Ishikawa (cell line): ENCODE measurements at regions not wholly inside any gene's neighbourhood (a gene's known extent, or its start where the extent isn't known, plus 50 kb on each side); places are given as distances from the start of the nearest gene placed in this dataset.

Experiments
- CEBPB ChIP-seq: IDR thresholded peaks from 2 replicates; pipeline ENCODE4 v1.6.1; 2012
- CREB1 ChIP-seq: IDR thresholded peaks from 2 replicates; pipeline ENCODE4 v1.6.1; 2012; ENCODE audit warnings: low read depth
- EGR1 ChIP-seq: IDR thresholded peaks from 2 replicates; pipeline ENCODE4 v1.6.1; 2012
- EP300 ChIP-seq: IDR thresholded peaks from 2 replicates; pipeline ENCODE4 v1.6.1; 2012; ENCODE audit warnings: borderline replicate concordance
- FOXM1 ChIP-seq: IDR thresholded peaks from 2 replicates; pipeline ENCODE4 v1.6.1; 2012; ENCODE audit warnings: low read depth, borderline replicate concordance
- MAX ChIP-seq: IDR thresholded peaks from 2 replicates; pipeline ENCODE4 v1.6.1; 2012
- NFIC ChIP-seq: IDR thresholded peaks from 2 replicates; pipeline ENCODE4 v1.6.1; 2012
- RAD21 ChIP-seq: IDR thresholded peaks from 2 replicates; pipeline ENCODE4 v1.6.1; 2012; ENCODE audit warnings: low read depth
- REST ChIP-seq: IDR thresholded peaks from 2 replicates; pipeline ENCODE4 v1.6.1; 2012; ENCODE audit warnings: low read depth, mild to moderate bottlenecking
- TAF1 ChIP-seq: IDR thresholded peaks from 2 replicates; pipeline ENCODE4 v1.6.1; 2012; ENCODE audit warnings: low read depth, mild to moderate bottlenecking
- TCF12 ChIP-seq: IDR thresholded peaks from 2 replicates; pipeline ENCODE4 v1.6.1; 2012; ENCODE audit warnings: low read depth
- TEAD4 ChIP-seq: IDR thresholded peaks from 2 replicates; pipeline ENCODE4 v1.6.1; 2012
- USF1 ChIP-seq: IDR thresholded peaks from 2 replicates; pipeline ENCODE4 v1.6.1; 2012
- YY1 ChIP-seq: IDR thresholded peaks from 2 replicates; pipeline ENCODE4 v1.6.1; 2012; ENCODE audit warnings: low read depth
- ZBTB7A ChIP-seq: IDR thresholded peaks from 2 replicates; pipeline ENCODE4 v1.6.1; 2012; ENCODE audit warnings: low read depth

GRCh38 chr15:87686841-87687522 is 569.6 kb downstream of the NTRK3 start:
- TF ChIP-seq MAX = no peak
- no peak for TF ChIP-seq TCF12
- no peak for TF ChIP-seq YY1

- TF ChIP-seq EP300 (no peak), REST (no peak), CEBPB (no peak), YY1 (no peak), TEAD4 (no peak), ZBTB7A (no peak), RAD21 (no peak), FOXM1 (no peak), MAX (no peak), CREB1 (no peak), EGR1 (no peak), TAF1 (no peak), TCF12 (no peak)
These were observed 570.2 kb downstream of the NTRK3 start for GRCh38 chr15:87686339-87686738.

GRCh38 chr15:87682527-87682926 is 574.0 kb downstream of the NTRK3 start:
- TF ChIP-seq TEAD4 (no peak), CEBPB (no peak), TAF1 (no peak), RAD21 (no peak), CREB1 (no peak), EGR1 (no peak), TCF12 (no peak), MAX (no peak), NFIC (no peak), REST (no peak), ZBTB7A (no peak), YY1 (no peak), USF1 (no peak)

- TF ChIP-seq TEAD4 (no peak), NFIC (no peak), CEBPB (no peak), REST (no peak), YY1 (no peak), CREB1 (no peak), RAD21 (no peak)
These were observed 575.4 kb downstream of the NTRK3 start for GRCh38 chr15:87681104-87681503.

- TF ChIP-seq REST (no peak), EGR1 (no peak), USF1 (no peak), TAF1 (no peak), CEBPB (no peak), YY1 (no peak), EP300 (no peak), FOXM1 (no peak), NFIC (no peak), TEAD4 (no peak), ZBTB7A (no peak), RAD21 (no peak), TCF12 (no peak), CREB1 (no peak), MAX (no peak)
These were observed 576.3 kb downstream of the NTRK3 start for GRCh38 chr15:87680208-87680607.
